HG02884 (cell line): ENCODE measurements at regions not wholly inside any gene's neighbourhood (a gene's known extent, or its start where the extent isn't known, plus 50 kb on each side); places are given as distances from the start of the nearest gene placed in this dataset.

ENCODE experiments used
- ATAC-seq: cut with Tn5 transposase; IDR thresholded peaks from one replicate; pipeline ENCODE4 v1.9.1; 2021; ENCODE audit warnings: mild to moderate bottlenecking, moderate library complexity; ENCODE audit not compliant: unreplicated experiment

DNA sequence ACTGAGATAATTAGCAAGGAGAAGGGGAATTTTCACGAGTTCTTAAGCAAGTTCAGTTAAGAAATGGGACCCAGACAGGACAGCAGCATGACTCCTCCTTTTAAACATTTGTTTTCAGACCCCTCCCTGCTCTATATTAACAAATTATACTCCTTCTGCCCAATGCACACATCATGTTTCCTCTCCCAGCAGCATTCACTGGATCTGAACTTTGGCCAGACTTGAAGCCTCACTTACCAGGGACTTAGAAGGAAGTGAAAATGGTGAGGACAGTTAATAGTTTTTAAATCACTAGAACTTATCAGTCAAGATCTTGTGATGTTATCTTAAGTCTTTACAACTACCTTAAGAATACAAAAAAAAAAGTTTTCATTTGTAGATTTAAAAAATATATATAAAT lies 1174.7 kb upstream of the MAP3K7 start:
- ATAC-seq = no peak

GRCh38 chr6:91754691-91755090 lies 1167.8 kb upstream of the MAP3K7 start:
- ATAC-seq = no peak

DNA sequence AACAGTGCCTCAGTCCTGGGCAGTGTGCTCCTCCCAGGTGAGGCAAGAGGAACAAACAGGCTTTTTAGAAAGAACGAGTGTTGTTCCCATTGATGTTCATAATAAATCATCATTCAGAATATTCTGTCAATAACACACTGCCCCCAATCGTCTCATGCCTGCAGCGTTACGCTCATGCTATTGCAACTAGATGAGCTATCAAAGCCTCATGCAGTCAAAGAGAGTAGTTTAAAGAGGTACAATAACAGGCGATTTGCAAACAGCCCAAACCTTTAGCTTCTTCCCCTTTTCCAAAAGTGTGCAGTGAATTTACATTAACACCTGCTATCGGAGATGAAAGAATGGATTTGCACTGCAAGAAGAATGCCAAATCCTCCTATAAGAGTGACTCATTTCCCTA lies 1164.7 kb upstream of the MAP3K7 start:
- no peak for ATAC-seq

GRCh38 chr6:91744566-91744965 lies 1157.7 kb upstream of the MAP3K7 start:
- no peak for ATAC-seq

GRCh38 chr6:91743756-91744155 lies 1156.9 kb upstream of the MAP3K7 start:
- ATAC-seq = no peak

DNA sequence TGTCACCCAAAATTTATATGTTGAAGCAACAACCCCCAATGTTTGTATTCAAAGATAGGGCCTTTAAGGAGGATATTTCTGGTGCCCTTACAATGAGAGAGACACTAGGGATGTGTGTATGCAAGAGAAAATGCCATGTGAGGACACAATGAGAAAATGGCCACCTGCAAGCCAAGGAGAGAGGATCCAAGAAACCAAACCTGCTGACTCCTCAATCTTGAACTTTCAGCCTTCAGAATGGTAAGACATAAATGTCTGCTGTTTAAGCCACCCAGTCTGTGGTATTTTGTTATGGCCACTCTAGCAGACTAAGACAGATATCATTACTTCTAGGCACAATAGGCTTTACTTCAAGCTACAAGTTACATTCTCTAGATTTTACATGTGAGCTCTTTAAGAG lies 1145.1 kb upstream of the MAP3K7 start:
- ATAC-seq = no peak

DNA sequence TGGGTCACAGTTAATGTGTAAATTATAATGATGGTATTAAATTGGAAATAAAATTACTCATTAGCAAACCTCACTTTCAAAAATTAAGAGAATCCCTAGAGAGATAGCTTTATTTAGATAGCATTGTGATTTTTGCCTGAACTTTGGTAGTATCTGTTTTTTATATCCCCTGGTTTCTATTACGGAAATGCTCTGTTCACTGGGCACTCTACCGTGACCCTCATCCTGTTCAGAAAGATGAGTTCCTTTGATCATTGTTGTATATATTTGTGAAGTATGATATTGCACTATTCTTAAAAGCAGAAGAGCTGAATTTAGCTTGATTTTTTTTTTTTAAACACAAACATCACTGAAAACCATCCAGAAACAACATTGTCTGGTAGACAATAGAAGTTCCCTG lies 1143.8 kb upstream of the MAP3K7 start:
- ATAC-seq = no peak

DNA sequence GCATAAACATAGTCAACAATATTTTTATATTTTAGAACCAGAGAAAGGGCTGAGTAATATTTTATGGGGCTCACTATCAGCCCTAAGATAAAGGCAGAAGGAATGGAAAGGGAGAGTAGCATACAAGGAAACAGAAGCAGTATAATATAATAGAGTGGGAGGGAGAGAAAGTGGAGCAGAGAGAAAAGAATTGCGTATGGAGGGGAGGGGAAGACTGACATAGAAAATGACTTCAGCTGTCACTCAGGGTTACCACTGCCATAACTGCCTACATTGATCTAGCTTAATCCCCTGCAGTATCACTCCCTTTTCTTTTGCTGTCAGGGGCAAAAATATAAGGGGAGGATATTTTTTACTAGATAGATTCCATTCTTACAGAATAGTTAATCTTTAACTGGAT lies 1133.5 kb upstream of the MAP3K7 start:
- no peak for ATAC-seq

- ATAC-seq = no peak
Measured at GRCh38 chr6:91719414-91719813, 1132.5 kb upstream of the MAP3K7 start.

DNA sequence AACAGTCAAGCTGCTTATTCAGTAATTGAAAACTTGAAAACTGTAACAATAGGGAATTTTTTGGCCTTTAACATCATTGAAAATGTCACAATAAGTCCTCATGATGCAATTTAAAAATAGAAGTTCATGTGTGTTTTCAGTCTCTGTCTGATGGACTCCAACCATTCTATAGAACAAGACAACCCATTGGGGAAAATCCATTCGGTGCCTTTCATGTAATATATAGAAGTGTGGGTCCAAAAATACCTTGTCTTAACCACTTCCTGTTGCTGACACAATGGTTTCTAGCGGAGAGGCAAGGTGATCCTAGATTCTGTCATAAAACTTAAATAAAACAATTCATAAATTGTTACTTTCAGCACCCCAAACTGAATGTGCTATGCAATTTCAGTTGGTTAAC lies 1131.3 kb upstream of the MAP3K7 start:
- peak; percentile 69 for ATAC-seq

DNA sequence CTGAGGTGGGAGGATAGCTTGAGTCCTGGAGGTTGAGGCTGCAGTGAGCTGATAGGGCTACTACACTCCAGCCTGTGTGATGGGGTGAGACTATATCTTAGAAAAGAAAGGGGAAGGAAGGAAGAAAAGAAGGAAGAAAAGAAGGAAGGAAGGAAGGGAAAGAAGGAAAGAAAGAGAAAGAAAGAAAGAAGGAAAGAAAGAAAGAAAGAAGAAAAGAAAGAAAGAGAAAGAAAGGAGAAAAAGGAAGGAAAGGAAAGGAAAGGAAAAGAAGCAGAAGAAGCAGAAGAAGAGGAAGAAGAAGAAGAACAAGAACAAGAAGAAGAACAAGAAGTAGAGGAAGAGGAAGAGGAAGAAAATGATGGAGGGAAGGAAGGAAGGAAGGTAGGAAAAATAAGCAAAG lies 1130.2 kb upstream of the MAP3K7 start:
- ATAC-seq = no peak

GRCh38 chr6:91716361-91716760 lies 1129.5 kb upstream of the MAP3K7 start:
- no peak for ATAC-seq

DNA sequence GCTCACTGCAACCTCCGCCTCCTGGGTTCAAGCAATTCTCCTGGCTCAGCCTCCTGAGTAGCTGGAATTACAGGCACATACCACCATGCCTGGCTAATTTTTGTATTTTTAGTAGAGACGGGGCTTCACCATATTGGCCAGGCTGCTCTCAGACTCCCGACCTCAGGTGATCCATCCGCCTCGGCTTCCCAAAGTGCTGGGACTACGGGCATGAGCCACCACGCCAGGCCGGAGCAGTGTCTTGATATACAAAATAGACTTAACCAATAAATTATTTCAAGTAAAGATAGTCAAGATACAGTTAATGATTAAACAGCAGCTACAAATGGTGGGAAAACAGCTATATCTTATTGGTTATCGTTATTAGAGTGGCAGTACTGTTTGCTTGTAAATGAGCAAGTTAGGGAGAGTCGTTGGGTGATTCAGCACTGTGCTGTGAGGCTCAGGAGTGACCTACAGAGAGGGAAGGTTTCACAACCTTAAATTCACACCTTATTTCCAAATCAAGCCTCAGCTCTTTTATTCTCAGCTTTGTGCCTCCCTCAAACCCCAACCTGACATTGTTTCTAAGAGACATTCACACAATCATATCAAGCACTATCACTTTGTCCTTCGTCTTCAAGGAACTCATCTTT lies 1128.4 kb upstream of the MAP3K7 start:
- ATAC-seq = no peak

GRCh38 chr6:91713911-91714310 lies 1127.0 kb upstream of the MAP3K7 start:
- ATAC-seq = no peak

DNA sequence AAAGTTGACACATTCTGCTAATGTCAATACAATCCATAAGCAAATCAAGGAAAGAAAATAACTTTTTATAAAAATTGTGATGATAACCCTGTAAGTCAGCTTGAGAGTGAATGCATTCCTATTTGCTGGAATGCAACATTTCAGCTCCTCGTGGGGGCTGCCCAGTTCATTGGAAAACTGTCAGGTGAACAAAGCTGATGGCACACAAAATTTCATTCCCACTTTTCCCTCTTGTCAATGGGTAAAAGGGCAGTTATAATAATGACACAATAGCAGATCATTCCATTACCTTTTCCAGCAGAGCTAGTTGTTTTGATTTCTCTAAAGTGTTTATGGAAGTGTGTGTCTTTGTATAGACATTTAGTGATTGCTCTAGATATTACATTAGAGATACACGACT lies 1124.6 kb upstream of the MAP3K7 start:
- no peak for ATAC-seq

DNA sequence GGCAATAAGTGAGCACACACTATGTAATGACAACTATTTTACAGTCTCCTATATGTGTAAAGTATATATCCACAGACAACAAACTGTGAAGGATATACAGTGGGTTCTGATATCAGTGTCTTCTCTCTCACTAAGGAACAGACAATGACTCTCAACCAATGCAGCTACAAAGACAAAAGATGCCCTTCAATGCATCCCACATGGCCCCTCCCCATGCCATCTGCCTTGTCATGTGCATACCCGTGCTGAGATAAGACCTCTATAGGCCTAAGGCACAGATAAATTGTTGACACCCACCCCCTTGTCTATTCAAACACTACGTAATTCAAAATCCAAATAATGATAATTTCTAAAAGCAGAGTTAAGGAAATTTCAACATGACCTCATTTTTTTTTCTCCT lies 1123.5 kb upstream of the MAP3K7 start:
- ATAC-seq = no peak

GRCh38 chr6:91708534-91708933 lies 1121.7 kb upstream of the MAP3K7 start:
- ATAC-seq = no peak

DNA sequence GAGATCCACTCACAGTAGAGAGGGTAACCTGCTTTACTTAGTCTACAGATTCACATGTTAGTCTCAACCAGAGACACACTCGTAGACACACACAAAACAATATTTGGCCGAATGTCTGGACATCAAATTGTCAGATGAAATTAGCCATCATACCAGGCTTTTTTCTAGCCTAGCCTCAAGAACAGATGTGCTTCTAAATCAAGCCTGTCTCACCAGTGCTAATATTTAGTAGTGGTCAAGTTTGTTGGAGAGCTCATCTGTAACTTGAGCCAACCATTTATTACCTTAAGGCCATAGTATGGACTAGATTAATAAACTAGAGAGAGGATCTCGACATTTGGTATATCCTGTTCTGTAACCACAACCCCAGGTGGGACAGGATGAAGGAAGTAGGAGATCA lies 1118.8 kb upstream of the MAP3K7 start:
- no peak for ATAC-seq

DNA sequence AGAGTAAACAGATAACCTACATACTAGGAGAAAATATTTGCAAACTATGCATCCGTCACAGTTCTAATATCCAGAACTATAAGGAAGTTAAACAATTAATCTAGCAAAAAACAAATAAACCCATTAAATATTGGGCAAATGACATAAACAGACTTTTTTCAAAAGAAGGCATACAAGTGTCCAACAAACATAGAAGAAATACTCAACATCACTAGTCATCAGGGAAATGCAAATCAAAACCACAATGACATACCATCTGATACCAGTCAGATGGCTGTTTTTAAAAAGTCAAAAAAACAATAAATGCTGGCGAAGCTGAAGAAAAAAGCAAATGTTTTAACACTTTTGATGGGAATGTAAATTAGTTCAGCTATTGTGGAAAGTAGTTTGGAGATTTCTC lies 1117.7 kb upstream of the MAP3K7 start:
- no peak for ATAC-seq

- peak; percentile 73 for ATAC-seq
Measured at GRCh38 chr6:91697010-91697695, 1110.3 kb upstream of the MAP3K7 start.

GRCh38 chr6:91695221-91695620 lies 1108.3 kb upstream of the MAP3K7 start:
- ATAC-seq = no peak

- ATAC-seq = no peak
Measured at GRCh38 chr6:91694016-91694654, 1107.3 kb upstream of the MAP3K7 start.
